HG02678 (cell line): ENCODE measurements at regions not wholly inside any gene's neighbourhood (a gene's known extent, or its start where the extent isn't known, plus 50 kb on each side); places are given as distances from the start of the nearest gene placed in this dataset.

Experiments used
- ATAC-seq: cut with Tn5 transposase; IDR thresholded peaks from one replicate; pipeline ENCODE4 v1.9.1; 2021; ENCODE audit warnings: mild to moderate bottlenecking, moderate library complexity; ENCODE audit not compliant: unreplicated experiment

DNA sequence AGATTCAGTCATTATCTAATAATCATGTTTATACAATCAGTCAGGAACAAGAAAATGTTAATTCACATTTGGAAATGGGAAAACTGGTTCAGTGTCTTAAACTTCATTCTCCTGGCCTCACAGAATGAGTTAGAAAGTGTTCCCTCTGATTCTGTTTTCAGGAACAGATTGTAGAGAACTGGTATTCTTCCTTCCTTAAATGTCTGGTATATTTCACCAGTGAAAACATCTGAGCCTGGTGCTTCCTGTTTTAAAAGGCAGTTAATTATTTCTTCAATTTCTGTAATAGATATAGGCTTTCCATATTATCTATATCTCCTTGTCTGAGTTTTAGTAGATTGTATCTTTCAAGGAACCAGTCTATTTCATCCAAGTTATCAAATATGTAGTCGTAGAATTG is 97.1 kb upstream of the TMEM168 start:
- ATAC-seq, result no peak

DNA sequence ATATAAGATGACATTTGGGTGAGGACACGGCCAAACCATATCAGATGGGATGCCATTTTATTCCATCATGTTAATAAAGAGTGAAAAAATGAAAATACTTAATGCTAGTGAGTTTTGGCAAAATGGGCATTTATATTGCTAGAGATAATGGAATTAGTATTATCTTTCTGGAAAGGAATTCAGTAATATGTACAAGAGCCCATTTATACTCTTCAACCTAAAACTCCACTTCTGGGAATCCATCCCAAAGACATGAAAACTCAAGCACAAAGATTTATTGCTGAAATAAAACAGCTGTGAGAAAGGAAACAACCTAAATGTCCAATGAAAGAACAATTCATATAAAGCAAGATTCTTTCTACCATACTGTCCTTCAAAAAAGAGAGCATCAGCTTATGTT is 96.0 kb upstream of the TMEM168 start:
- ATAC-seq, result no peak

DNA sequence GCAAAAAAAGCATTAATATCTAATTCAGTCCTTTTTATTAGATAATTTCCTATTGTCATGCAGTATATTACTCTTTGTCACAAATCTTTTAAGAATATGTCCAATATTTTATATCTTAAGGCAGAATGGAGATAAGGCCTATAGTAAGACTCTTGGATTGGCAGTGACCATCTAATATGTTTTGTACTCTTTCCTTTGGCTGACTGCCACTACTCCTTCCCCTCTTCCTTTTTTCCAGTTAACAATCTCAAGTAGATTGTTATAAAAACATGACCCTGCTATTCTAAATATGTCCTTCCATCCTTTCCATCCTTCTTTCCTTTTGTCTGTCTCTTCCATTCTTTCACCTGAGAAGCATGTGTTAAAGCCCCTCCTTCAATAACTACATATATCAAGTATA is 92.8 kb upstream of the TMEM168 start:
- no peak for ATAC-seq

DNA sequence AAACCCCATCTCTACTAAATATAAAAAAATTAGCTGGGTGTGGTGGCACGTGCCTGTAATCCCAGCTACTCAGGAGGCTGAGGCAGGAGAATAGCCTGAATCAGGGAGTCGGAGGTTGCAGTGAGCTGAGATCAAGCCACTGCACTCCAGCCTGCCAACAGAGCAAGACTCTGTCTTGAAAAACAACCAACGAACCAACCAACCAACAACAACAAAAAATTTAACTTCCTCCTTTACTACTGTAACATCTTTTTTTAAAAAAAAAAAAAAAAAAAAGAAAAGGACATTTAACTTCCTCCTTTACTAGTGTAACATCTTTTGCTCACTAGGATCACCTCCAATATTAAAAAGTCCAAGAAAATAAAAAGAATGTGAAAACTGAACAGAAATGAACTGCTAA is 92.3 kb upstream of the TMEM168 start:
- ATAC-seq, result no peak

DNA sequence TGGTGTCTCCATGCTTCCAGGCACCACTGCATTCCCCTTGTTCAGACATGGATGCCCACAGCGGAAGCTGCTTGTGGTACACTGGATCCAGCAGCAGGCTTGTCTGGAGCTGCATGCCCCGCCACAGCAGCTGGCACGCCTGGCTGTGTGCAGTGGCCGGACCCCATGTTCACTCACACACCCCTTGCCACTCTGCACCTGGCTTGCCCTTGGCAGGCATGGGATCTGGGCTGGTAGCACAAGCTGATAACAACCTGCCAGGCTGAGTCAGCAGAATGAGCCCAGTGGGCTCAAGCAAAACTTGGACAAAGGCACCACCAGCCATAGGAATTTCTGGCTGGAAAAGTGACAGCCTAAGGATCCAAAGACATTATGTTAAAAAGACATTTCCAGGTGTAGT is 91.8 kb upstream of the TMEM168 start:
- ATAC-seq, result no peak

DNA sequence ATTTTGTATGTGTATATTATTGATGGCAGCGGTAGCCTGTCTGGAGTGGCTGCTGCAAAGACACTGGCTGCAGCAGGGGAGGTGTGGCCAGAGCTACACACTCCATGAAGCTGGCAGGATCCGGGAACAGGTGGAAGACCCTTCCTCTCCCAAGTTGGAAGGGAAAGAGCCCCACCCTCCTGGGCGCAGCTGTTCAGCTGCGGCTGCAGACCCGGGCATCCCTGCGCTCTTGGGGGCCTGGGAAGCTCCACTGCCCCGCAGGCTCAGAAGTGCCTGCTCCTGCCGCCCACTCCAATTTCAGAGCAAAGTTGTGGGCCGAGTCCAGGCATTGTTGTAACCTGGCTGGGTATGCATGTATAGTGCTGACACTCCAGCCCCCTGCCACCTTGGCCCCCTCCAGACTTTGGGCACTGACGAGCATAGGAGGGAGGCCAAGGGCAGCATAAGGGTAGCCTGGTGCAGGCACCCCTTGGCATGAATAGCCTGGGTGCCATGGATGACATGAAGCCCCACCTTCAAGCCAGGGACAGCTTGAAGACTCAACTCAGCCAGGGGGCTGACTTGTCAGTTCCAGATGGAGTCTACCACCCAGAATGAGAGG is 90.7 kb upstream of the TMEM168 start:
- no peak for ATAC-seq

DNA sequence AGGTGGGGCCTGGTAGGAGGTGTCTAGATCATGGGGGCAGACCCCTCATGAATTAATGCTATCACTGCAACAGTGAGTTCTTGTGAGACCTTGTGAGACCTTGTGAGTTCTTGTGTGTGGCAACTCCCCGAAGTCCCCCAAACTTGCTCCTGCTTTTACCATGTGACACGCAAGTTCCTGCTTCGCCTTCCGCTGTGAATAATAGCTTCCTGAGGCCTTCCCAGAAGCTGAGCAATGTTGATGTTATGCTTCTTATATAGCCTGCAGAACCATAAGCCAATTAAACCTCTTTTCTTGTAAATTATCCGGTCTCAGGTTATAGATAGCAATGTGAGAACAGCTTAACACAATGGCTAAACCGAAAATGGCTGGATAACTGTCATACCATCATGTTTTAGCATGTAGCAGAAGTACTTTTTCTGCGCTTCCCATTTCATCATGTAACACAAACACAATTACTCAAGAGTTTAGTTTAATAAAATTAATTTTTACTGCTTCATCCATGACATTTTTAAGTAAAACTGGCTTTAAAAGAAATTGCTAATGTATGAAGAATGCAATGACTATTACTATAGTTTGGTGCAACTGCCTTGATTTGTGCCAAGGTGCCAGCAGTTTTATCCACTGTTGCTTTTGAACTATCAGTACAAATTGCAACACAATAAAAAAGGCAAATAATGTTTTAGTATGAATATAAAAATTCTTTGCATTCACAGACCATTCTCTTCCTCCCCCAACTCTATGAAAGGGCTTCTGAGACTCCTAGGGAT is 87.7 kb upstream of the TMEM168 start:
- ATAC-seq, result no peak

DNA sequence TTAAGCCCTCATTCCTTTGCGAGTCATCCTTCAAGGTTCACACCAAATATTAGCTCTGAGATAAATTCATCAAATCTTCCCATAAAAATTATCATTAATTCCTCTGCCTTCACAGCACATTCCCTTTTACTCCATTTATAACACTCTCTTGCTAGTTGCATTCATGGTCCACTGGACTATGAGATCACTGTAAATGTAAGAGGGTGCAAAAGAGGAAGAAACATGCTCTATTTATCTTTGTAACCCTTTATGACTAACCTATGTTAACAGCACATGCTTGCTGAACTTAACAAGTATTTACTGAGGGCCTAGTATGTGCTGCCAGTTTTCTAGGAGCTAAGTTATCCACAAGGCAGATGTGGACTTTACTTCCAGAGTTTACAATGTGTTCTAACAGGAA is 86.7 kb upstream of the TMEM168 start:
- ATAC-seq, result no peak

DNA sequence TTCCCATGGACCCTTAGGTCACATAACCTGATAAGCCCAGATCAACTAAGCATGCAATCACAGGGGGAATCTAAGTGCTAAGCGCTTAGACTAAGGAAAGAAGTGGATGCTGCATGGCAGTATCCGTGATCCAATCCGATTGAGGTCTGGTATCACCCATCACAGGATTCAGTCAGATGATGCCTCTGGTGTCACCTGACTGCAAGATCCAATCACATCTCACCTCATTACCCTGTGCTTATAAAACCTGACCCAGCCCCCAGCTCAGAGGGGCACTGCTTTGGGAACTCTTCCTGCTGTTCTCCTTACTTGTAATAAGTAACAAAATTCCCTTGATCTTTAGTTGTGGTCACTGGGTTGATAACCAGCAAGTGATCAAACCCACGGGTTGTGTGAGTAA is 84.7 kb upstream of the TMEM168 start:
- ATAC-seq, result no peak

DNA sequence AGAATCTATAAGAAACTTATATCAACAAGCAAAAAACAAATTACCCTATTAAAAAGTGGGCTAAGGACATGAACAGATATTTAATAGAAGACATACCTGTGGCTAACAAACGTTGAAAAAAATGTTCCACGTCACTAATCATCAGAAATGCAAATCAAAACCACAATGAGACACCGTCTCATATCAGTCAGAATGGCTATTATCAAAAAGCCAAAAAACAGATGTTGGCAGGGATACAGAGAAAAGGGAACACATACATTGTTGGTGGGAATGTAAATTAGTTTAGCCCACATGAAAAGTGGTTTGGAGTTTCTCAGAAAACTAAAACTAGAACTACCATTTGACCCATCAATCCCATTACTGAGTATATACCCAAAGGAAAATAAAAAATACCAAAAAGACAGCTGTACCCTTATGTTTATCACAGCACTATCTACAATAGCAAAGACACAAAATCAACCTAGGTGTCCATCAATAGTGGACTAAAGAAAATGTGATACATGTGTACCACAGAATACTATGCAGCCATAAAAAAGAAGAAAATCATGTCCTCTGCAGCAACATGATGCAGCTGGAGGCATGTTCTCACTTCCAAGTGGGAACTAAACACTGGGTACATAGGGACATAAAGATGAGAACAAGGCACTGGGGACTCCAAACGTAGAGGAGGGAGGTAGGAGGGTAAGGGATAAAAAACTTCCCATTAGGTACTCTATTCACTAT is 83.8 kb upstream of the TMEM168 start:
- peak; percentile 48 for ATAC-seq

DNA sequence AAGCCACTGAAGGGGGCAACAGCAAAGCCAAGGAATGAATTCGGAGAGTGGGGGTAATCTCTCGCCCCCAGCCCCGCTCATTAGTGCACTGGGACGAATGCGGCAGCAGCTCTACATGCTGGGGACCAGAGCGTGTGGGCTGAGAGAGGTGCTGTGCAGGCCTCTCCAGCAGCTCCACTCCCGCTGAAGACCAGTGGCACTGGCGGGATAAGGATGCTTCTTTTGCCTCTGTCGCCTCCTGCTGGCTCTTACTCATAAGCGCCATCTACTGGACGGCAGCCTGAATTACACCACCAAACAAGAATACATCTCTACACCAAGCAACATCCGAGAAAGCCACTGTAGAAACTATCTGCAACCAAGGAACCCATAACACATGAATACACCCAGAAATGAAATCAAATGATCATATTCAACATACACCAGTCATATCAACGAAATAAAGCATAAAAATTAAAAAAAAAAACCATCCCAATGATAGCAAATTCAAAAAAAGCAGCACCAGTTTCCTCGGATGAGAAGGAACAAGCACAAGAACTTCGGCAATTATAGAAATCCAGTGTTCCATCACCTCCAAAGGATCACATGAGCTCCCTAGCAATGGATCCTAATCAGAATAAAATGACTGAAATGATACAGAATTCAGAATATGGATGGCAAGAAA is 79.0 kb upstream of the TMEM168 start:
- ATAC-seq, result peak; percentile 36

DNA sequence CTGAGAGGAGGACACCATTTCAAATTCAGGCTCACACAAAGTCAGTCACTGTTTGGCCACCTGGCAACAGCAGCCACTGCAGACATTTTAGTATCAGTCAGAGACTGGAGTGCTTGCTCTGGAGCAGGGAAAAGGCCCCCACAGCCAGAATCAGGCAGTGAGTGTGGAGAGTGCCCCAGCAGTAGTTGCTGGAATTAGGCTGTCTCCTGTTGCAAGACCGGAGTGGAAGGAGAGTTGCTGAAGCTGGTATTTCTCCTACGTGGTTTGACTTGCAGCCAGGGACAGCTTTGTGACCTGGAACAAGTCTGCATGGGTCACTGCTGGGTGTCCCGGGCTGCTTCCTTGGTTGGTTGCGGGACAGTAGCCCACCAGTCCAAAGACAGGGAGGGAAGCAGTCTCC is 78.4 kb upstream of the TMEM168 start:
- ATAC-seq, result no peak

DNA sequence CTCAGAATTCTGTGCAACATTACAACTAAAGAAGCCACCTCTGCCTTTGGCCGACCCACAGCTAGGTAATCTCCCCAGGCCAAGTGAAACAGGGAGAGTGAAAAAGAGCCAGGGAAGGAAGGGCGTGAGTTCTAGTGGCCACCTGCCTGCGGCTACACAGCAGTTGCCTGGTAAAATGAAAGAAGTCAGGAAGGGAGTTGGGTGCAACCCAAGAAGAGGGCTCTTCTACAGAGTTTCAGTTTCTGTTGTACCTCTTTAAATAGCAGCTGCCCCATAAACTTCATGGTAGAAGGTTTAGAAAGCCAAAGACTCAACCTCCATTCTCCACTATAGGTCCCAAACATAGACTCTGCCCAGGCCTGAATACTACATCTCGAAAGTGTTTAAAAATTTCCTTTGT is 76.2 kb upstream of the TMEM168 start:
- ATAC-seq, result peak; percentile 97

DNA sequence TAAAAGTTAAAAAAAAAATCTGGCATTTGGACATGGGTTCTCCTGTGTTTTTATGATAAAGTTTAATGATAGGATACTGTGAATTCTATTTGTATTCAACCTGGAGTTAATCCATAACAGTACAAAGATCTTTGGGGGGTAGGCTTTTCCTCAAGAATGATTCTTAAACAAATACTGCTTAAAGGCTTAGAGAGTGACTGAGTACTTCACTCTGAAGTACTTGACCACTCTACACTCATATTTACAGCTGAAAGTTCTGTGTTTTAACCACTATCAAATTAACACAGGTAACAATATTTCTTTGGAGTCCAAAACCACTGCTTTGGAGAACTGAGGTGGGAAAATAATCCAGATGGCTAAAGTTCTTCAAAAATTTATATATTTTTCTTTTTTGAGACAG is 74.2 kb upstream of the TMEM168 start:
- ATAC-seq, result no peak

DNA sequence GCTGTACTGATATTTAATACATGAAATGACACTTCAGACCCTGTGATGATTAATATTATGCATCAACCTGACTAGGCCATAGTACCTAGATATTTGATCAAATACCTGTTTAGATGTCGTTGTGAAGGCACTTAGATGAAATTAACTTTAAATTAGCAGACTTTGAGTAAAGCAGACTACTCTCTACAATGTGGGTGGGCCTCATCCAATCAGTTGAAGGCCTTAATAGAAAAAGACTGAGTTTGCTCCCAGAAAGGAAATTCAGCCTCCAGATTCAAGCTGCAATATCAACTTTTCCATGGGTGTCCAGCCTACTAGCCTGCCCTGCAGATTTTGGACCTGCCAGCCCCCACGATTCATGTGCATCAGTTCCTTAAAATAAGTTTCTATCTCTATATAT is 68.6 kb upstream of the TMEM168 start:
- ATAC-seq, result no peak

DNA sequence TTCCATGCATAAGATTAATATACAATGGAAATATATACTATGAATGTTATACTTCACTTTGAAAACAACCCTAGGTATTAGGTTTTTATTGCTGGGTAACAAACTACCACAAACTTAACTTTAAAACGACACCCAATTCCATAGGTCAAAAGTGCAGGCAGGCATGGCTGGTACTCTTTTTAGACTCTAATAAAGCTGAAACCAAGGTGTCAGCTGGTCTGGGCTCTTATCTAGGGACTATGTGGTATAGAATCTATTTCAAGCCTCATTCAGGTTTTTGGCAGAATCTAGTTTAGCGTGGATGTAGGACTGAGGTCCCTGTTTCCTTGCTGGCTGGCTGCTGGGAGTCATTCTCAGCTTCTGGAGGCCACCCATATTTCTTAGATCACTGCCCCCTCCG is 65.0 kb upstream of the TMEM168 start:
- ATAC-seq, result no peak

DNA sequence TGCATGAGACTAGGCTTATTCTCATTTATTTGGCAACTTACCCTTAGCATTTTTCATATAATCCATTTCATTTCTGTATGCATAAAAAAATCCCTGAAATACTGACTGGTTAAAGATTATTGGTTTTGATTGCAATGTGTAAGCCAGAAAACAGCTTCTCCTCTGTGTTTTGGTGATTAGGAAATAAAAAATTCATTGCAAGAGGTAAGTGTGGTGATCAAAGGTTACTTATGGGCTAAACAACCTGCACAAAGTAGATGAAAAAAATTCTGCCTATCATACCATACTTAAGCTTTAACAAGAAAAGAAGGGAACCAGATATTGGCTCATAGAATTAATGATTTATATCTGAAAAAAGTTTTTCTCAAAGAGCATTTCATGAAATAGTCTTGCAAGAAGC is 64.0 kb upstream of the TMEM168 start:
- ATAC-seq, result no peak

DNA sequence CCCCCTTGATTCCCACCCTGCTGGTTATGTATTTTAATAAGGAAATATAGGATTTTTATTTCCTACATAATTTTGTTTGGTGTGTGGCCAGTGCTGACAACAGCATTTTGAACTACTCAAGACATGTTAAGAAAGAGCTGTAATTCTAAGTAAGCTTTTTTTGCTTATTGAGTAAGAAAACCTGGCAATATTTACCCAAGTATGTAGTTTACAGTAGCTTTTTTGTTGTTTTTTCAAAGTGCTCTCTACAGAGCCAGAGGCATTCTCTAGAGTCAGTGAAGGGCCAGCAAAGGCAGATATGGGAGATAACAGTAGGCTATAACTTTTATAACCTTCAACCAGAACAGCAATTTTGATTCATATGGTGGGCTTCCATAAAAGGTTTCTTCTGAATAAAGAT is 63.2 kb upstream of the TMEM168 start:
- no peak for ATAC-seq

DNA sequence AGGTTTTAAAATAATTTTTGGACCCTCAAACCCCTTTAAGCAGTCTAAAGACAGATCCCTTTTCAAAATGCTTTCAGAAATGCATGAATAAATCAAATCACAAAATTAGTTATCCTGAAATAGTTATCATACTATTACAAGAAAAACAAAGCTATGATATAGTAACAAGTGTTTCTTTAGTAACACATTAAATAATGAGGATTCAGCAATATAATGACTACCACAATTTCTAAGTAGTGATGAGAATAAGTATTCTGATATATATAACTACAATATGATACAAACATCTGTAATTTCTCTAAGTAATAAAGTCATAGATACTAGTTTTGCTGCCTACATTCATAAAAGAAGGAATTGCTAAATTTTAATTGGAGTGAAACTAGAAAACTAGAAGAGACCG is 53.0 kb upstream of the TMEM168 start:
- no peak for ATAC-seq
